CD14-positive monocyte (primary cell): ENCODE measurements at regions not wholly inside any gene's neighbourhood (a gene's known extent, or its start where the extent isn't known, plus 50 kb on each side); places are given as distances from the start of the nearest gene placed in this dataset.

Source experiments
- DNase-seq, 3 donors: peaks; one replicate each; pipeline ENCODE4 v3.0.0-alpha.2; 2011 to 2022
- H2AFZ ChIP-seq: 2 replicates; pipeline ENCODE4 v1.6.0; 2012; ENCODE audit warnings: mild to moderate bottlenecking, low read depth, low read length, inconsistent platforms; ENCODE audit not compliant: insufficient read depth, poor library complexity, severe bottlenecking
- H3K27ac ChIP-seq, 2 donors: 1 replicate in 1 of 2; 2 replicates in 1 of 2; pipeline ENCODE4 v1.5.1; 2012 to 2013; ENCODE audit warnings: low read length in 2 of 2, control low read depth in 1 of 2, inconsistent platforms in 1 of 2, low read depth in 1 of 2, mild to moderate bottlenecking in 1 of 2
- H3K27me3 ChIP-seq, 2 donors: one replicate each; pipeline versions ENCODE4 v1.6.0 to v1.6.1; 2011 to 2013; ENCODE audit warnings: low read length in 2 of 2; ENCODE audit not compliant: control insufficient read depth in 2 of 2, insufficient read depth in 2 of 2
- H3K36me3 ChIP-seq, 2 donors: replicated peaks in 1 of 2; 1 replicate in 1 of 2; 2 replicates in 1 of 2; pipeline versions ENCODE4 v1.5.1 to v1.6.1; 2012 to 2013; ENCODE audit warnings: low read length in 2 of 2, control low read depth in 1 of 2, inconsistent platforms in 1 of 2, mild to moderate bottlenecking in 1 of 2; ENCODE audit not compliant: insufficient read depth in 2 of 2, control insufficient read depth in 1 of 2
- H3K4me1 ChIP-seq, 2 donors: 1 replicate in 1 of 2; 2 replicates in 1 of 2; pipeline versions ENCODE4 v1.5.1 to v1.6.1; 2012 to 2013; ENCODE audit warnings: low read length in 2 of 2, control low read depth in 1 of 2, inconsistent platforms in 1 of 2, mild to moderate bottlenecking in 1 of 2, moderate library complexity in 1 of 2; ENCODE audit not compliant: insufficient read depth in 2 of 2, control insufficient read depth in 1 of 2
- H3K4me2 ChIP-seq: replicated peaks from 2 replicates; pipeline ENCODE3; 2012; ENCODE audit warnings: low read length, moderate library complexity, mild to moderate bottlenecking; ENCODE audit not compliant: poor library complexity, severe bottlenecking; ENCODE audit errors: extremely low read depth
- H3K4me3 ChIP-seq, 3 experiments: fragments of 200-600 bp in 1 of 3; sonication (generic) in 1 of 3; replicated peaks in 1 of 3; 1 replicate in 2 of 3; 2 replicates in 1 of 3; pipeline ENCODE4 v1.5.1; 2011 to 2013; ENCODE audit warnings: low read length in 3 of 3, mild to moderate bottlenecking in 3 of 3, control low read depth in 2 of 3, low read depth in 2 of 3, inconsistent platforms in 1 of 3, moderate library complexity in 1 of 3
- H3K79me2 ChIP-seq: 2 replicates; pipeline ENCODE4 v1.6.0; 2012; ENCODE audit warnings: mild to moderate bottlenecking, control low read depth, inconsistent platforms, low read length, moderate library complexity; ENCODE audit not compliant: insufficient read depth
- H3K9ac ChIP-seq: 2 replicates; pipeline ENCODE4 v1.6.0; 2017; ENCODE audit warnings: low read length, mild to moderate bottlenecking; ENCODE audit not compliant: insufficient read depth, poor library complexity, severe bottlenecking
- H3K9me3 ChIP-seq, 2 donors: replicated peaks in 1 of 2; 1 replicate in 1 of 2; 2 replicates in 1 of 2; pipeline versions ENCODE4 v1.5.1 to v1.6.1; 2012 to 2013; ENCODE audit warnings: low read length in 2 of 2, control low read depth in 1 of 2; ENCODE audit not compliant: control insufficient read depth in 1 of 2, insufficient read depth in 1 of 2
- H4K20me1 ChIP-seq: 2 replicates; pipeline ENCODE4 v1.6.0; 2012; ENCODE audit warnings: mild to moderate bottlenecking, low read length, control low read depth, moderate library complexity; ENCODE audit not compliant: insufficient read depth
- H3K27ac Mint-ChIP-seq, 7 donors: one replicate each; pipeline ENCODE4 v1.8.0; 2020; ENCODE audit warnings: mild to moderate bottlenecking in 7 of 7, mixed read lengths in 7 of 7, moderate library complexity in 6 of 7, inconsistent platforms in 2 of 7
- H3K27me3 Mint-ChIP-seq, 3 donors: one replicate each; pipeline ENCODE4 v1.8.0; 2021 to 2022; ENCODE audit warnings: low read depth in 3 of 3, mild to moderate bottlenecking in 3 of 3, mixed read lengths in 3 of 3, moderate library complexity in 3 of 3, inconsistent platforms in 1 of 3
- H3K36me3 Mint-ChIP-seq, 2 donors: one replicate each; pipeline ENCODE4 v1.8.0; 2020; ENCODE audit warnings: mixed read lengths in 2 of 2, inconsistent platforms in 1 of 2, mild to moderate bottlenecking in 1 of 2
- H3K4me1 Mint-ChIP-seq: one replicate; pipeline ENCODE4 v1.8.0; 2020; ENCODE audit warnings: mild to moderate bottlenecking, mixed read lengths
- H3K4me3 Mint-ChIP-seq, 2 donors: one replicate each; pipeline ENCODE4 v1.8.0; 2020; ENCODE audit warnings: mild to moderate bottlenecking in 2 of 2, mixed read lengths in 2 of 2, moderate library complexity in 1 of 2
- H3K9me3 Mint-ChIP-seq, 7 donors: one replicate each; pipeline ENCODE4 v1.8.0; 2020 to 2022; ENCODE audit warnings: mixed read lengths in 7 of 7, mild to moderate bottlenecking in 6 of 7, moderate library complexity in 6 of 7, inconsistent platforms in 2 of 7
- WGBS: methylation state at CpG from one replicate; pipeline ENCODE4 v1.1.5; 2013; ENCODE audit warnings: missing lambda C conversion rate; ENCODE audit not compliant: insufficient coverage; 5-methylcytosine and 5-hydroxymethylcytosine counted together
- intact Hi-C, 2 donors: fragments of 100-400 bp; cut with micrococcal nuclease; formaldehyde crosslinking; loops; one replicate each; pipeline versions ENCODE4 v1.15.0 to v1.15.1; 2023
- TF ChIP-seq, protein P1 (sequence below): fragments of 200-600 bp; IDR thresholded peaks from one replicate; pipeline ENCODE4 v1.8.0; 2022; ENCODE audit warnings: antibody characterized with exemption, mild to moderate bottlenecking

DNA sequence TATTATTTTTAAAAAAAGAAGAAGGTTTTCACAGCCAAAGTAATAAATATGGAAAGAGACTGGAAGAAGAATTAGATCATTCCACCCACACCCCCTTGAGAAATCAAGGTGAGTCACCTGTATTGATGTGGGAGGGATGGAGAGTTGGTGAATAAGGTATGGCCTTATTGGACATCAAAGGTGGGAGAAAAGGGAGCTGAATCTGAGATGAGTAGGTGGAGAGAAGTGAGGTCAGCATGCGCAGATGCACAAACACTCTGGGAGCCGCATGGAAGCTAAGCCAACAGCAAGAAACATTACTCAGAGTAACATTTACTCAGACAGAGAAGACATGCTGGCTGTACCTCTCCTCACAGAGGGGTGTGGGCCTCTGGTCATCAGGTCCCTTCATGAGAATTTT is 113.1 kb upstream of the FOXG1 start:
- no peak overlapping the region for H3K9ac ChIP-seq
- no peaks in the 10 kb centered on the region for H4K20me1 ChIP-seq
- H3K4me1 ChIP-seq = no peaks in the 10 kb centered on the region
- 100% methylated on average over 2 of the region's 2 CpGs for WGBS
- no peak for DNase-seq
- Mint-ChIP-seq H3K36me3 (no peaks in the 10 kb centered on the region), H3K4me3 (no peak overlapping the region), H3K9me3 (no peaks in the 10 kb centered on the region), H3K27ac (no peak overlapping the region), H3K27me3 (no peaks in the 10 kb centered on the region), H3K4me1 (no peaks in the 10 kb centered on the region)
- H3K9me3 ChIP-seq = no peaks in the 10 kb centered on the region
- no peaks in the 10 kb centered on the region for H3K79me2 ChIP-seq
- no peak overlapping the region for H3K4me2 ChIP-seq
- TF ChIP-seq, protein P1, sequence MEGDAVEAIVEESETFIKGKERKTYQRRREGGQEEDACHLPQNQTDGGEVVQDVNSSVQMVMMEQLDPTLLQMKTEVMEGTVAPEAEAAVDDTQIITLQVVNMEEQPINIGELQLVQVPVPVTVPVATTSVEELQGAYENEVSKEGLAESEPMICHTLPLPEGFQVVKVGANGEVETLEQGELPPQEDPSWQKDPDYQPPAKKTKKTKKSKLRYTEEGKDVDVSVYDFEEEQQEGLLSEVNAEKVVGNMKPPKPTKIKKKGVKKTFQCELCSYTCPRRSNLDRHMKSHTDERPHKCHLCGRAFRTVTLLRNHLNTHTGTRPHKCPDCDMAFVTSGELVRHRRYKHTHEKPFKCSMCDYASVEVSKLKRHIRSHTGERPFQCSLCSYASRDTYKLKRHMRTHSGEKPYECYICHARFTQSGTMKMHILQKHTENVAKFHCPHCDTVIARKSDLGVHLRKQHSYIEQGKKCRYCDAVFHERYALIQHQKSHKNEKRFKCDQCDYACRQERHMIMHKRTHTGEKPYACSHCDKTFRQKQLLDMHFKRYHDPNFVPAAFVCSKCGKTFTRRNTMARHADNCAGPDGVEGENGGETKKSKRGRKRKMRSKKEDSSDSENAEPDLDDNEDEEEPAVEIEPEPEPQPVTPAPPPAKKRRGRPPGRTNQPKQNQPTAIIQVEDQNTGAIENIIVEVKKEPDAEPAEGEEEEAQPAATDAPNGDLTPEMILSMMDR = no peak
- H3K4me3 ChIP-seq = no peak overlapping the region
- H2AFZ ChIP-seq = no peak overlapping the region
- H3K27me3 ChIP-seq = no peaks in the 10 kb centered on the region
- no peaks in the 10 kb centered on the region for H3K36me3 ChIP-seq
- intact Hi-C loops = no loop called here
- H3K27ac ChIP-seq = no peak overlapping the region

- Mint-ChIP-seq H3K4me1 (no peaks in the 10 kb centered on the region), H3K27me3 (peaks cover 0 to 2% (median 1%) of the 10 kb centered on the region in 3 donors), H3K36me3 (no peaks in the 10 kb centered on the region), H3K4me3 (no peak overlapping the region), H3K9me3 (no peaks in the 10 kb centered on the region), H3K27ac (no peak overlapping the region)
- TF ChIP-seq, protein P1 = no peak
- no peaks in the 10 kb centered on the region for H4K20me1 ChIP-seq
- H3K4me1 ChIP-seq = no peaks in the 10 kb centered on the region
- no peak overlapping the region for H3K9ac ChIP-seq
- H3K27me3 ChIP-seq = no peaks in the 10 kb centered on the region
- no peak overlapping the region for H3K27ac ChIP-seq
- no peaks in the 10 kb centered on the region for H3K79me2 ChIP-seq
- no peak overlapping the region for H2AFZ ChIP-seq
- H3K4me3 ChIP-seq = no peak overlapping the region
- no peaks in the 10 kb centered on the region for H3K9me3 ChIP-seq
- intact Hi-C loops = no loop called here
- no peak for DNase-seq
- H3K36me3 ChIP-seq = no peaks in the 10 kb centered on the region
- no peak overlapping the region for H3K4me2 ChIP-seq
- no CpG with 5 or more reads among the region's 1 CpG for WGBS
Observed at GRCh38 chr14:28656704-28657255, 109.8 kb upstream of the FOXG1 start.
